B cell (primary cell): ENCODE measurements at regions not wholly inside any gene's neighbourhood (a gene's known extent, or its start where the extent isn't known, plus 50 kb on each side); places are given as distances from the start of the nearest gene placed in this dataset.
A peak's percentile ranks its signal among the peaks of the same experiment; 100 is the strongest.

ENCODE experiments used
- ATAC-seq: fragments of 200-7000 bp; cut with Tn5 transposase; one replicate; pipeline ENCODE4 v1.10.0; 2021; ENCODE audit warnings: low read depth, mild to moderate bottlenecking, moderate number of reproducible peaks, moderate library complexity
- CTCF ChIA-PET: fragments of 350-600 bp; sonication (Branson Sonifier 250); formaldehyde crosslinking; loops from one replicate; lab custom pipeline; 2021; ENCODE audit warnings: antibody characterized with exemption, inconsistent platforms; lab: Charles Lee
- POLR2A ChIA-PET: fragments of 350-600 bp; sonication (Branson Sonifier 250); formaldehyde crosslinking; loops from one replicate; lab custom pipeline; 2021; ENCODE audit warnings: antibody characterized with exemption; lab: Charles Lee
- DNase-seq: peaks from one replicate; pipeline ENCODE4 v3.0.0; 2013
- H2AFZ ChIP-seq: 2 replicates; pipeline ENCODE4 v1.6.1; 2012; ENCODE audit warnings: mild to moderate bottlenecking, low read depth, low read length; ENCODE audit not compliant: insufficient read depth, poor library complexity, severe bottlenecking
- H3K27ac ChIP-seq, 2 donors: 1 replicate in 1 of 2; 2 replicates in 1 of 2; pipeline ENCODE4 v1.5.1; 2012 to 2013; ENCODE audit warnings: low read length in 2 of 2, mild to moderate bottlenecking in 2 of 2, moderate library complexity in 1 of 2
- H3K27me3 ChIP-seq, 4 experiments: fragments of 200-600 bp in 1 of 4; sonication (generic) in 1 of 4; replicated peaks in 1 of 4; 1 replicate in 2 of 4; 2 replicates in 2 of 4; pipeline versions ENCODE4 v1.6.1 to v1.7.0; 2013 to 2016; ENCODE audit warnings: low read length in 3 of 4, mild to moderate bottlenecking in 2 of 4, mixed read lengths in 1 of 4, moderate library complexity in 1 of 4; ENCODE audit not compliant: insufficient read depth in 4 of 4, control insufficient read depth in 3 of 4; ENCODE audit errors: control extremely low read depth in 1 of 4
- H3K36me3 ChIP-seq, 2 experiments: replicated peaks in 1 of 2; 1 replicate in 1 of 2; 2 replicates in 1 of 2; pipeline versions ENCODE4 v1.6.1 to v1.7.1; 2013; ENCODE audit warnings: low read length in 1 of 2; ENCODE audit not compliant: insufficient read depth in 2 of 2, control insufficient read depth in 1 of 2; ENCODE audit errors: control extremely low read depth in 1 of 2, extremely low read depth in 1 of 2
- H3K4me1 ChIP-seq, 2 donors: fragments of 200-600 bp in 1 of 2; sonication (generic) in 1 of 2; 1 replicate in 1 of 2; 2 replicates in 1 of 2; pipeline versions ENCODE4 v1.5.1 to v1.6.1; 2013 to 2017; ENCODE audit warnings: low read length in 2 of 2; ENCODE audit not compliant: control insufficient read depth in 2 of 2, insufficient read depth in 2 of 2
- H3K4me2 ChIP-seq: replicated peaks from 2 replicates; pipeline ENCODE3; 2012; ENCODE audit warnings: mild to moderate bottlenecking, low read depth, low read length; ENCODE audit not compliant: poor library complexity, severe bottlenecking
- H3K4me3 ChIP-seq, 5 experiments: fragments of 200-600 bp in 1 of 5; sonication (generic) in 1 of 5; 1 replicate in 3 of 5; 2 replicates in 2 of 5; pipeline versions ENCODE4 v1.5.1 to v1.7.0; 2011 to 2016; ENCODE audit warnings: low read length in 4 of 5, mild to moderate bottlenecking in 4 of 5, low read depth in 2 of 5, control low read depth in 1 of 5, moderate library complexity in 1 of 5; ENCODE audit not compliant: insufficient read depth in 1 of 5; ENCODE audit errors: control extremely low read depth in 1 of 5, extremely low read depth in 1 of 5
- H3K79me2 ChIP-seq: fragments of 200-600 bp; sonication (generic); one replicate; pipeline ENCODE4 v1.6.0; 2016; ENCODE audit warnings: low read length; ENCODE audit not compliant: control insufficient read depth, insufficient read depth
- H3K9ac ChIP-seq: fragments of 200-600 bp; sonication (generic); 2 replicates; pipeline ENCODE4 v1.6.1; 2017; ENCODE audit warnings: mild to moderate bottlenecking, low read length, moderate library complexity
- H3K9me3 ChIP-seq, 3 donors: one replicate each; pipeline versions ENCODE4 v1.6.1 to v1.7.1; 2013; ENCODE audit warnings: low read length in 2 of 3; ENCODE audit not compliant: control insufficient read depth in 2 of 3, insufficient read depth in 1 of 3; ENCODE audit errors: control extremely low read depth in 1 of 3
- H4K20me1 ChIP-seq: 2 replicates; pipeline ENCODE4 v1.6.0; 2012; ENCODE audit warnings: mild to moderate bottlenecking, low read length; ENCODE audit not compliant: insufficient read depth, control insufficient read depth, poor library complexity, severe bottlenecking
- H3K27ac Mint-ChIP-seq: one replicate; pipeline ENCODE4 v1.8.0; 2021; ENCODE audit warnings: mixed read lengths
- H3K27me3 Mint-ChIP-seq: one replicate; pipeline ENCODE4 v1.8.0; 2021; ENCODE audit warnings: mixed read lengths
- H3K4me1 Mint-ChIP-seq: one replicate; pipeline ENCODE4 v1.8.0; 2021; ENCODE audit warnings: mixed read lengths
- H3K4me3 Mint-ChIP-seq: one replicate; pipeline ENCODE4 v1.8.0; 2021; ENCODE audit warnings: mixed read lengths
- H3K9me3 Mint-ChIP-seq: one replicate; pipeline ENCODE4 v1.8.0; 2022; ENCODE audit warnings: mixed read lengths; ENCODE audit not compliant: insufficient read depth
- CTCF ChIP-seq: fragments of 200-600 bp; IDR thresholded peaks from one replicate; pipeline ENCODE4 v1.8.0; 2022; ENCODE audit warnings: antibody characterized with exemption, mild to moderate bottlenecking
- EZH2 ChIP-seq: IDR thresholded peaks from 2 replicates; pipeline ENCODE4 v1.6.1; 2012; ENCODE audit warnings: borderline replicate concordance, low read depth, mild to moderate bottlenecking, moderate library complexity, low read length; ENCODE audit not compliant: insufficient read depth, poor library complexity, severe bottlenecking
- WGBS: methylation state at CpG from one replicate; pipeline ENCODE4 v1.1.5; 2013; ENCODE audit warnings: missing lambda C conversion rate; ENCODE audit not compliant: insufficient coverage; 5-methylcytosine and 5-hydroxymethylcytosine counted together
- intact Hi-C: fragments of 100-400 bp; cut with micrococcal nuclease; formaldehyde crosslinking; loops from one replicate; pipeline ENCODE4 v1.10.0; 2022

- DNase-seq: no peak
- intact Hi-C loops: no loop called here
- Mint-ChIP-seq H3K27ac (no peak overlapping the region), H3K27me3 (no peaks in the 10 kb centered on the region), H3K4me3 (no peak overlapping the region), H3K4me1 (peaks cover 19% of the 10 kb centered on the region), H3K9me3 (no peaks in the 10 kb centered on the region)
- no peaks in the 10 kb centered on the region for H3K9me3 ChIP-seq
- no peak overlapping the region for H3K4me2 ChIP-seq
- TF ChIP-seq EZH2 (no peak), CTCF (no peak)
- ChIA-PET POLR2A (no interaction called here), CTCF (no interaction called here)
- H3K36me3 ChIP-seq: no peaks in the 10 kb centered on the region
- ATAC-seq: no peak
- no peak overlapping the region for H2AFZ ChIP-seq
- H3K4me1 ChIP-seq: peaks cover 6 to 8% of the 10 kb centered on the region in 2 donors
- H4K20me1 ChIP-seq: no peaks in the 10 kb centered on the region
- no peaks in the 10 kb centered on the region for H3K79me2 ChIP-seq
- no peak overlapping the region for H3K4me3 ChIP-seq
- no peak overlapping the region for H3K9ac ChIP-seq
- no CpG with 5 or more reads among the region's 2 CpGs for WGBS
- H3K27me3 ChIP-seq: no peaks in the 10 kb centered on the region
- H3K27ac ChIP-seq: no peak overlapping the region
Observed at GRCh38 chr3:18902081-18902793, 246.1 kb upstream of the KCNH8 start.

DNA sequence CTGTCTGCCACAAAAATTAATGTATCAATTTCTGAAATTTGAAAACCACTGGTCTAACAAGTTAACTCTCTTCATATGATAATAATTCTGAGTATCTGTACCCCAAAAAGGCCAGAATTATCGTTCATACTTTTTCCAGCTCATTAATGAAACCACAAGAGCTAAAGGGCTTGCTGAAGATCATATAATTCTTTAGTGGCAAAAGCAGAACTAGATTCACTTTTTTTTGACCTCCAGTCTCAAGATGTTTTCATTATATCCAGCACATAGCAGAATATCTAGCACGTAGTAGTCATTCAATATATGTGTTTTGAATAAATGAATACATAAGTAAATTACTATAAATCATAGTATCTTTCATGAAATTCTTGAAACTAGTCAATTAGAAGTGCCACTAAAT, 246.7 kb upstream of the KCNH8 start:
- Histone ChIP-seq H3K4me1 (peaks cover 6 to 8% of the 10 kb centered on the region in 2 donors), H3K36me3 (no peaks in the 10 kb centered on the region), H3K79me2 (no peaks in the 10 kb centered on the region), H3K4me2 (peak overlapping the region; percentile 17), H2AFZ (no peak overlapping the region), H4K20me1 (no peaks in the 10 kb centered on the region), H3K27ac (no peak overlapping the region), H3K4me3 (no peak overlapping the region), H3K9me3 (no peaks in the 10 kb centered on the region), H3K9ac (peak overlapping the region; percentile 23), H3K27me3 (no peaks in the 10 kb centered on the region)
- intact Hi-C loops: no loop called here
- WGBS: no CpG with 5 or more reads among the region's 2 CpGs
- no peaks in the 10 kb centered on the region for H3K27me3 Mint-ChIP-seq
- POLR2A ChIA-PET: no interaction called here
- TF ChIP-seq CTCF (no peak), EZH2 (no peak)
- no peak overlapping the region for H3K27ac Mint-ChIP-seq
- no peak for ATAC-seq
- no peaks in the 10 kb centered on the region for H3K9me3 Mint-ChIP-seq
- DNase-seq: no peak
- peaks cover 19% of the 10 kb centered on the region for H3K4me1 Mint-ChIP-seq
- CTCF ChIA-PET: no interaction called here
- no peak overlapping the region for H3K4me3 Mint-ChIP-seq
